ENCODE measurements at regions not wholly inside any gene's neighbourhood (a gene's known extent, or its start where the extent isn't known, plus 50 kb on each side); places are given as distances from the start of the nearest gene placed in this dataset.

GRCh38 chr10:90458571-90458970 is 399.3 kb downstream of the HTR7 start:
- WGBS, 2 experiments (ENCODE audit: insufficient coverage in 2 of 2) = 80% methylated on average over 1 of the region's 1 CpG; no CpG with 5 or more reads in 1 of the 2 experiments
- H3K36me3 ChIP-seq (ENCODE audit: control insufficient read depth, insufficient read depth, low read length) = no peaks in the 10 kb centered on the region
- no peak overlapping the region for H3K27ac ChIP-seq (ENCODE audit: low read depth, low read length, severe bottlenecking)
- no peak overlapping the region for H3K4me3 ChIP-seq (ENCODE audit: extremely low read depth, insufficient read depth, low read length, poor library complexity, severe bottlenecking)
- H3K4me1 ChIP-seq (ENCODE audit: control insufficient read depth, insufficient read depth, low read length, poor library complexity, severe bottlenecking) = no peaks in the 10 kb centered on the region
- H3K9me3 ChIP-seq (ENCODE audit: control insufficient read depth, low read length) = no peaks in the 10 kb centered on the region

- Histone ChIP-seq H3K9me3 (ENCODE audit: control insufficient read depth, low read length) (no peaks in the 10 kb centered on the region), H3K4me1 (ENCODE audit: control insufficient read depth, insufficient read depth, low read length, poor library complexity, severe bottlenecking) (no peaks in the 10 kb centered on the region), H3K27ac (ENCODE audit: low read depth, low read length, severe bottlenecking) (no peak overlapping the region), H3K4me3 (ENCODE audit: extremely low read depth, insufficient read depth, low read length, poor library complexity, severe bottlenecking) (no peak overlapping the region), H3K36me3 (ENCODE audit: control insufficient read depth, insufficient read depth, low read length) (no peaks in the 10 kb centered on the region)
- WGBS, 2 experiments (ENCODE audit: insufficient coverage in 2 of 2) = 40 to 79% methylated on average over 1 to 2 of the region's 4 CpGs
These were observed 396.2 kb downstream of the HTR7 start for GRCh38 chr10:90461437-90462155.

- H3K4me3 ChIP-seq (ENCODE audit: extremely low read depth, insufficient read depth, low read length, poor library complexity, severe bottlenecking) = no peak overlapping the region
- WGBS, 2 experiments (ENCODE audit: insufficient coverage in 2 of 2) = 100% methylated on average over 1 of the region's 2 CpGs; no CpG with 5 or more reads in 1 of the 2 experiments
- no peak overlapping the region for H3K27ac ChIP-seq (ENCODE audit: low read depth, low read length, severe bottlenecking)
- no peaks in the 10 kb centered on the region for H3K9me3 ChIP-seq (ENCODE audit: control insufficient read depth, low read length)
- no peaks in the 10 kb centered on the region for H3K36me3 ChIP-seq (ENCODE audit: control insufficient read depth, insufficient read depth, low read length)
- no peaks in the 10 kb centered on the region for H3K4me1 ChIP-seq (ENCODE audit: control insufficient read depth, insufficient read depth, low read length, poor library complexity, severe bottlenecking)
These were observed 394.9 kb downstream of the HTR7 start for GRCh38 chr10:90462749-90463470.

GRCh38 chr10:90464329-90464728 is 393.5 kb downstream of the HTR7 start:
- WGBS, 2 experiments (ENCODE audit: insufficient coverage in 2 of 2) = 92 to 100% methylated on average over 1 of the region's 1 CpG
- Histone ChIP-seq H3K4me3 (ENCODE audit: extremely low read depth, insufficient read depth, low read length, poor library complexity, severe bottlenecking) (no peak overlapping the region), H3K36me3 (ENCODE audit: control insufficient read depth, insufficient read depth, low read length) (no peaks in the 10 kb centered on the region), H3K4me1 (ENCODE audit: control insufficient read depth, insufficient read depth, low read length, poor library complexity, severe bottlenecking) (no peaks in the 10 kb centered on the region), H3K27ac (ENCODE audit: low read depth, low read length, severe bottlenecking) (no peak overlapping the region), H3K9me3 (ENCODE audit: control insufficient read depth, low read length) (no peaks in the 10 kb centered on the region)

GRCh38 chr10:90470966-90471365 is 386.9 kb downstream of the HTR7 start:
- WGBS, 2 experiments (ENCODE audit: insufficient coverage in 2 of 2) = 83% methylated on average over 1 of the region's 1 CpG

GRCh38 chr10:90480466-90480865 is 377.4 kb downstream of the HTR7 start:
- Histone ChIP-seq H3K36me3 (ENCODE audit: control insufficient read depth, insufficient read depth, low read length) (no peaks in the 10 kb centered on the region), H3K27ac (ENCODE audit: low read depth, low read length, severe bottlenecking) (no peak overlapping the region), H3K9me3 (ENCODE audit: control insufficient read depth, low read length) (no peaks in the 10 kb centered on the region), H3K4me3 (ENCODE audit: extremely low read depth, insufficient read depth, low read length, poor library complexity, severe bottlenecking) (no peak overlapping the region), H3K4me1 (ENCODE audit: control insufficient read depth, insufficient read depth, low read length, poor library complexity, severe bottlenecking) (peaks cover 5% of the 10 kb centered on the region)

More at GRCh38 chr10:90470966-90471365, 386.9 kb downstream of the HTR7 start:
- Histone ChIP-seq H3K4me1 (ENCODE audit: control insufficient read depth, insufficient read depth, low read length, poor library complexity, severe bottlenecking) (no peaks in the 10 kb centered on the region), H3K27ac (ENCODE audit: low read depth, low read length, severe bottlenecking) (no peak overlapping the region), H3K4me3 (ENCODE audit: extremely low read depth, insufficient read depth, low read length, poor library complexity, severe bottlenecking) (no peak overlapping the region), H3K36me3 (ENCODE audit: control insufficient read depth, insufficient read depth, low read length) (no peaks in the 10 kb centered on the region), H3K9me3 (ENCODE audit: control insufficient read depth, low read length) (no peaks in the 10 kb centered on the region)

- Histone ChIP-seq H3K9me3 (ENCODE audit: control insufficient read depth, low read length) (no peaks in the 10 kb centered on the region), H3K36me3 (ENCODE audit: control insufficient read depth, insufficient read depth, low read length) (no peaks in the 10 kb centered on the region), H3K4me1 (ENCODE audit: control insufficient read depth, insufficient read depth, low read length, poor library complexity, severe bottlenecking) (peaks cover 5% of the 10 kb centered on the region), H3K4me3 (ENCODE audit: extremely low read depth, insufficient read depth, low read length, poor library complexity, severe bottlenecking) (no peak overlapping the region), H3K27ac (ENCODE audit: low read depth, low read length, severe bottlenecking) (no peak overlapping the region)
- WGBS, 2 experiments (ENCODE audit: insufficient coverage in 2 of 2) = 81 to 100% methylated on average over 2 of the region's 4 CpGs
These were observed 376.4 kb downstream of the HTR7 start for GRCh38 chr10:90481326-90481923.

- no peaks in the 10 kb centered on the region for H3K36me3 ChIP-seq (ENCODE audit: control insufficient read depth, insufficient read depth, low read length)
- H3K9me3 ChIP-seq (ENCODE audit: control insufficient read depth, low read length) = no peaks in the 10 kb centered on the region
- peaks cover 5% of the 10 kb centered on the region for H3K4me1 ChIP-seq (ENCODE audit: control insufficient read depth, insufficient read depth, low read length, poor library complexity, severe bottlenecking)
- H3K4me3 ChIP-seq (ENCODE audit: extremely low read depth, insufficient read depth, low read length, poor library complexity, severe bottlenecking) = no peak overlapping the region
- 89 to 95% methylated on average over 3 of the region's 3 CpGs for WGBS, 2 experiments (ENCODE audit: insufficient coverage in 2 of 2)
- H3K27ac ChIP-seq (ENCODE audit: low read depth, low read length, severe bottlenecking) = no peak overlapping the region
These were observed 373.3 kb downstream of the HTR7 start for GRCh38 chr10:90484518-90484917.

GRCh38 chr10:90494183-90494582 is 363.7 kb downstream of the HTR7 start:
- Histone ChIP-seq H3K36me3 (ENCODE audit: control insufficient read depth, insufficient read depth, low read length) (no peaks in the 10 kb centered on the region), H3K27ac (ENCODE audit: low read depth, low read length, severe bottlenecking) (no peak overlapping the region), H3K4me1 (ENCODE audit: control insufficient read depth, insufficient read depth, low read length, poor library complexity, severe bottlenecking) (no peaks in the 10 kb centered on the region), H3K4me3 (ENCODE audit: extremely low read depth, insufficient read depth, low read length, poor library complexity, severe bottlenecking) (no peak overlapping the region), H3K9me3 (ENCODE audit: control insufficient read depth, low read length) (peaks cover 5% of the 10 kb centered on the region)
- WGBS, 2 experiments (ENCODE audit: insufficient coverage in 2 of 2) = no CpG with 5 or more reads among the region's 2 CpGs

- Histone ChIP-seq H3K9me3 (ENCODE audit: control insufficient read depth, low read length) (no peaks in the 10 kb centered on the region), H3K27ac (ENCODE audit: low read depth, low read length, severe bottlenecking) (no peak overlapping the region), H3K36me3 (ENCODE audit: control insufficient read depth, insufficient read depth, low read length) (no peaks in the 10 kb centered on the region), H3K4me1 (ENCODE audit: control insufficient read depth, insufficient read depth, low read length, poor library complexity, severe bottlenecking) (no peaks in the 10 kb centered on the region), H3K4me3 (ENCODE audit: extremely low read depth, insufficient read depth, low read length, poor library complexity, severe bottlenecking) (no peak overlapping the region)
- WGBS, 2 experiments (ENCODE audit: insufficient coverage in 2 of 2) = 67 to 83% methylated on average over 1 of the region's 2 CpGs
These were observed 353.7 kb downstream of the HTR7 start for GRCh38 chr10:90504172-90504571.

- H3K4me1 ChIP-seq (ENCODE audit: control insufficient read depth, insufficient read depth, low read length, poor library complexity, severe bottlenecking) = no peaks in the 10 kb centered on the region
- no peaks in the 10 kb centered on the region for H3K9me3 ChIP-seq (ENCODE audit: control insufficient read depth, low read length)
- no CpG with 5 or more reads among the region's 1 CpG for WGBS, 2 experiments (ENCODE audit: insufficient coverage in 2 of 2)
- H3K36me3 ChIP-seq (ENCODE audit: control insufficient read depth, insufficient read depth, low read length) = no peaks in the 10 kb centered on the region
- H3K4me3 ChIP-seq (ENCODE audit: extremely low read depth, insufficient read depth, low read length, poor library complexity, severe bottlenecking) = no peak overlapping the region
- no peak overlapping the region for H3K27ac ChIP-seq (ENCODE audit: low read depth, low read length, severe bottlenecking)
These were observed 331.1 kb downstream of the HTR7 start for GRCh38 chr10:90526721-90527120.

All from mesodermal cell (in vitro differentiated cells).